Embryonic facial prominence (tissue), 1 donor: ENCODE measurements at regions not wholly inside any gene's neighbourhood (a gene's known extent, or its start where the extent isn't known, plus 50 kb on each side); places are given as distances from the start of the nearest gene placed in this dataset.

ENCODE experiments used
- DNase-seq: peaks from one replicate; pipeline ENCODE4 v3.0.0-alpha.2; 2016; ENCODE audit errors: extremely low spot score

DNA sequence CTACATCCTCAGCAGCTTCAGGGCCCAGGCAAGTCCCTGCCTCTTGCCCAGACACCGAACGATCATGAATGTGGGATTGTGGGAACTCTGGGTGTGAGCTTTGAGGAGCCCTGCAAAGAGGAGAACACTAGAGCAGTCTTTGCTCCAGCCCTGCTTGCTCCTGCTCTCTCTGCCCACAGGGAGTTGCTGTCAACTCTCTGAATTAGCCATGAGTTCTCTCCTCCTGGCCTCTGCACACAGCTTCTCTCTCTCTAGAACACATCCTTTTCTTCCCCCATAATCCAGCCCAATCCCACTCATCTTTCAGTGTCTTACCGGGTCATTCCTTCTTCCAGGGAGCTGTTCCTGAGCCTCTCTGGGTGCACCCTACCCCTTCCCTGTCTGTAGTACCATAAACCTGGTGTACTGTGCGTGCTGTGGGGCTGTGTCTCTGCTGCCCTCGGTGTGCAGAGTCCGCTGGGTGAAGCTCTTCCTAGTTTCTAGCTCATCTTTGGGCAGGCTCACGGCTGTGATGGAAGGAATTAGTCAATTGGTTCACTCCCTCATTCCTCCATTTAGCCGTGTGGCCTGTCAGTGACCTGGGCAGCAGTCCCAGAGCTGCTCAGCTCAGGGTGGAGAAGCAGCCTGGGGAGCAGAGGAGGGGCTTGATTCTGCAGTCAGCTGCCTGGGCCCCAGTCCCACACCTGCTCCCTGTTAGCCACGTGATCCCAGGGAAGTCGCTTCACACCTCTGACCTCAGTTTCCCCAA, 132.9 kb upstream of the HDAC4 start:
- no peak for DNase-seq

DNA sequence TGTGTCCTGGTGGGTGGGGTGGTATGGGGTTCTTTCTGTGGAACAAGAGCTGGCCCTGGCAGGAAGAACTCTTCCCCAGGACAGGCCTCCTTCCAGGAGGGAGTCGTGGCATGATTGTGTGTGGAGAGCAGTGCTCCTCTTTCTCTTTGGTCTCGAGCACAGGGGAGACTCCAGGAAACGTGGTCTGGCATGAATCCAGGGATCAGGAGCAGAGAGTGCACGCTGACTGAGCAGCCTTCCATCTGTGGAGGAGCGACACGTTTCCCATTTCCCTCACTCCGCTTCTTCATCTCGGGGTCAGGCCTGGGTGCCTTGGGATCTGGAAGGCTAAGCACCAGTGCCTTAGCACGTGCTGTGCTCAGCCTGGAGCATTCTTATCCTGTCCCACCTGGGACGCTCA, 132.0 kb upstream of the HDAC4 start:
- DNase-seq: no peak

DNA sequence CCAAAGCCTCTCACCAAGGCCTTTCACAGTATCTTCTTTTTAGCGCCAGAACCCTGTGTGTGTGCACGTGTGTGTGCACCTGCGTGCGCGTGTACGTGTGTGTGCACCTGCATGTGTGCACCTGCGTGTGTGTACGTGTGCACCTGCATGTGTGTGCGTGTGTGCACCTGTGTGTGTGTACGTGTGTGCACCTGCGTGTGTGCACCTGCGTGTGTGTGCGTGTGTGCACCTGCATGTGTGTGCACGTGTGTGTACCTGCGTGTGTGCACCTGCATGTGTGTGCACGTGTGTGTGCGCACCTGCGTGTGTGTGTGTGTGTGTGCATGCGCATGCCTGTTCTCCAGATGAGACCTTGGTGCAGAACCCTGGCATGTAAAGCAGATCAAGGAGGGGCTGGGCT, 131.4 kb upstream of the HDAC4 start:
- no peak for DNase-seq

DNA sequence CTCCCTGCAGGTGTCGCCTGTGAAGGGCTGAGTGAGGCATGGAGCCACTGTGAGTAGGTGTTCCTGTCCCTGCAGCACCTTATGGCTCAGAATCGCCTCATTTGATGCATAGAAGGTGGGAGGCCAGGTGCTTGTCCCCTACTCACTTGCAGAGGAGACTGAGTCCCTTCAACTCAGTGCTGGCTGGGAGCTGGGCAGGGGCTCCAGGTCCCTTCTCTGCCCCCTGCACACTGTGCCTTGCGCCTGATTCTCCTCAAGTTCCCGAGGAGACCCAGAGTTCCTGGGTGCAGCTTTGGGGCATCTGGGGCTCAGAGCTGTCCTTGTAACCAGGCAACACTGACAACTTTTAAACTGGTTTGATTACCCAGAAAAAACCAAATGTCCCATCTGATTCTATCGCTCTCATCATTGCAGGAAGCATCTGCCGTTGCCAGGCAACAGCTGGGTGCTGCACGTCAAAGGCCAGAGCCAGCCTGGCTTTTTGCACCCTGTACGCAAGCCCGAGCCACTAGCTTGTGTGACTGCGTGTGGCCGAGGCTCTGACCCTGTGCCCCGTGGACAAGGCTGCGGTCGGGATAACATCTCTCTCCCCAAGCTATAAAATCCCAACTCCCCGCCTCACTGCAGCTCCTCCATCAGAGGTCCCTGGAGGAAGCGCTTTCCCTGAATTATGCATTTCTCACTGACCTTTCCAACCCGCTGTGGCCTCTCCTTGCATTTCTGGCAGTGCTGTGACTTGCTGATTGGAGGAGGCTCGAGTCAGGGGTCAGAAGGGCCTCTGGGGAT, 130.8 kb upstream of the HDAC4 start:
- DNase-seq: no peak

DNA sequence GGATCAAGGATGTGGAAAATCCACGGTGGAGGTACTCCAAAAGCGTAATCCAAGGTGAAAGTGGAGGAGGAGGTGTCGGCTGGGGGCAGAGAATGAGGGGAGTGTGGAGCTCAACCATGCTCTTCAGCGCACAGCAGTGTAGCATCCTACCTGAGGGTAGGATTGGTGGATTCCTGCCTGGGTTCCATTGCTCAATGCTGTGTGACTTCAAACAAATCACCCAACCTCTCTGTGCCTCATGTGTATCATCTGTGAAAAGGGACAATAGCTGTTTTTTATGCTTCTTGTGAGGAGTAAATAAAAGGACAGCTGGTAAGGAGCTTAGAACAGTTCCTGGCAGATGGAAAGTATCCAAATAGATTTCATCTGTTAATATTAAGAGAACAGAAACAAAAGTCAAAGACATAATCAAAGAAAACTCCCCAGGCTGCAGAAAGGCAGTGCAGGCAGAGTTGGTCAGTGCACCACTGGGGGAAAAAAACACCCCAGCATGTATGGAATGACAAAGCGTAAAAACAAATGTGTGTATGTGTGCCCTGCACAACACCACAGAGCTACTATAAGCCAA, 130.0 kb upstream of the HDAC4 start:
- no peak for DNase-seq

DNA sequence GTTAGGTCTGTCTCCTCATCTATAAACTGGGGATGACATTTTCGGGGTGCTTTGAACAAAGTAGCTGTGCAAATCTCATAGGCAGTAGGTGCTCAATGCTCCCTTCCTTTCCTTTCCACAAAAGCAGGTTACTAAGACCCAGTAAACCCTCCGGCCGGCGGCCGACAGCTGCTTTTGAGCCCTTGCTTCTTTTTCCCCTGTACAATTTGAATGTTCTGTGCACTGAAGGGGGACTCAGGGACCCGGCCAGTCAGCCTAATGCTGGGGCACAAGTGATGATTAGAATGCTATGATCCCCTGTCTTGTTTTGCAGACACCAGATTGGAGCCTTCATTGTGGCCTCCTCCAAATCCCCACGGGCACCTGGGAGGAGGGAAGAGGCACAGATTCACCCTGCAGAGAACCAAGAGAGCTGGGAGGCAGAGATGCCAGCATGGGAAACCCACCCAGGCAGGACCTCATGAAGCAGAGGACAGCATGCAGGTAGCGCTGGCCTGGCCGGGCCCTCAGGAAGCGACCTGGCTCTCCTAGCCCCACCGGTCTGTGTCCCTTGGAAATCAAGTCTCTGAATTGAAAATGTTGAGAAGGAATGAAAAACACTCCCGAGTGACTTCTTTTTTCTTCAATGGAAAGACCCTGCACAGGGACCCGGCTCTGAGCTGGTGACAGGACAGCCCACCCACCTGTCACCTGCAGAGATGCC, 128.6 kb upstream of the HDAC4 start:
- no peak for DNase-seq

DNA sequence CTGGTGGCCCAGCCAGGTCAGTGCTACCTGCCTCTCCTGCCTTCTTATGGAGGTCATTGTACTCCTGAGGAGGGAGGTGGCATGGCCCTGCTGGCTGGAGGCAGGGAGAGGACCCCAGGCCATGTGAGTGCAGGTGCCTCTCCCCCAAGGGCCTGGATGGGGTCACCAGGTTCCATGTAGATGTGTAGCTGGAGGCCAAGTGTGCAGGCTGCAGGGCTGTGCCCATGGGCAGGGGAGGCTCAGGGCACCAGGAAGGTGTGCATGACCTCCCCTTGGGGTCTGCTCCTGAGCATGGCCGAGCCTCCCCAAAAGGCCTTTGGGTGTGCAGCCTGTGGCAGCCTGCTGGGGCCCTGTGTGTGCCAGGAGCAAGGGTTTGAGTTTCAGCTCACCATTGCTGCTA, 128.1 kb upstream of the HDAC4 start:
- no peak for DNase-seq

DNA sequence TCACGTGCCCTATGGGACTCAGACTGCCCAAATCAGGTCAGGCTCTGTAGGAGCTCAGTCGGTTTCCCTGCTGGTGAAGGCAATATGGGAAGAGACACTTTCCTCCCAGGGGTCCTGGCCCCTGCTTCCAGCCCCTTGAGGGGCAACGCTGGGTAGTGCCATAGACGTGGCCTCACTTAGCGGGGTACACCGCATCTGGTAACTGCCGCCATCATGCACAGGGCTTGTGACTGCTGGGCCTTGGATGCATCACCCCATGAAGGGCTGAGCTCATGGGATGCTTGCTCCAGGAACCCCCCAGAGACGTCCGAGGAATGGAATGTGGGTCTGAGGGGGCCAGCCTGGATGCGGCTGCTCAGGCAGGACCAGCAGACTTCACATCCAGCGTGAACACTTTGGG, 127.3 kb upstream of the HDAC4 start:
- DNase-seq: no peak

DNA sequence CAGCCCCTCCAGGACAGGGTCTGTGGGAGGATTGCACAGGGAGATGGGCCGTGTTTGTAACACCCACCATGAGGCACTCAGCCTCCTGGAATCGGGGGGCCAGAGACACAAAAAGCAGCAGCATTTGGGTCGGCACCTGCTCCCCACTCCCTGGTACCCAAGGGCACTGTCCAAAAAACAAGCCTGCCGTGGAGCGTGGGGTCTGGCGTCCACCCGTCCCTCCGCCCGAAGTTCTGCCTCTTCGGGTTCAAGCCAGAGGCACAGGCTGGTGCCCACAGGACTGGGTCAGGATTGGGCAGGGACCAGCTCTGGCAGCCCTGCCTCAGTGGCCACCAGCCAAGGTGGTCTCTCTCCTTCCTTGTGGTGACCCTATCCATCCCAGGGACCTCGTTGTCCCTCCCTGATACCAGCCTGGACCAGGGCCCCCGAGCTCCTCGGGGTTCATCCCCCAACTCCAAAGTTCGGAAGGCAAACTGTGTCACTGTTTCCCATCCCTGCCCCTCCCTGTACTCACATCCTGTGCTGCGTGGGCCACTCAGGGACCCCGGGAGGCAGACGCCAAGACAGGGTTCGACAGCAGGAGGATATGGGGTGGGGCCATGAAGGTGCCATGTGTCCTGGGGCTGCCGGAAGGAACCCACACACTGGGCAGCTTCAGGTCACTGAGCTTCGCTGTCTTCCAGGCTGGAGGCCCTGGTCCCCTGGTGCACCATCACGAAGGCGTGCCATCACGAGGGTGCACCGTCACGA, 126.0 kb upstream of the HDAC4 start:
- no peak for DNase-seq

DNA sequence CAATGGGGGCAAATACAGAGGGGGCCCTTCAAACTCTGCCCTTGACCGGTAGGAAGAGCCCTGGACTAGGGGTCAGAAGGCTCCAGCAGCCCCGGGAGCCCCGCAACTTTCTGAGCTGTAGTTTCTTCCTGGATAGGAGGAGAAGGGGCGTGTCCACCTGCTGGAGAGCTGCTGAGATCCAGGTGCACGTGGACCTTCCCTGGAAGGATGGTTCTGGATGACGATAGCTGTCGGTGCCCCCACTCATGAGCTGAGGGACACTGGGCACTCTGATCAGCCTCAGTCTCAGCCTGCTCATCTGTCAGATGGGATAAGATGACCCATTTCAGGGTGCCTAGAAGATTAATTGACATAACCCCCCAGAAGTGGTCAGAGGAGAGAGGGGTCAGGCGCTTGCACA, 125.2 kb upstream of the HDAC4 start:
- DNase-seq: no peak

DNA sequence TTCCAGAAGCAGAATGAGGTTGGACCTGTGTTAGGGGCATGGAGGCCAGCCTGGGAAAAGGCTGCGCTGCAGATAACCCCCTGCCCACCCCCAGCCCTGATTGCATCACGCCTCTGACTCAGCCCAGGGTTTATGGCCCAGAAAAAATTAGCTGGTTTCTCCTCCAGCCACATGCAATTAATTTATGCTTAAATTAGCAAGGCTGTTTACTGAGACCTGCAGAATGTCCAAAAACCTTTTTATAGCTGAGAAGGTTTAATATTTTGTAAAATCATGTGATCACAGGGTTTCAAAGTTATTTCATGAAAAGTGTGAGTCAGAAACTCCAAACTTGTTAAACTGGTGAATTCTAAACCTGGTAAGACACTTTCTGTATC, 123.1 kb upstream of the HDAC4 start:
- no peak for DNase-seq

DNA sequence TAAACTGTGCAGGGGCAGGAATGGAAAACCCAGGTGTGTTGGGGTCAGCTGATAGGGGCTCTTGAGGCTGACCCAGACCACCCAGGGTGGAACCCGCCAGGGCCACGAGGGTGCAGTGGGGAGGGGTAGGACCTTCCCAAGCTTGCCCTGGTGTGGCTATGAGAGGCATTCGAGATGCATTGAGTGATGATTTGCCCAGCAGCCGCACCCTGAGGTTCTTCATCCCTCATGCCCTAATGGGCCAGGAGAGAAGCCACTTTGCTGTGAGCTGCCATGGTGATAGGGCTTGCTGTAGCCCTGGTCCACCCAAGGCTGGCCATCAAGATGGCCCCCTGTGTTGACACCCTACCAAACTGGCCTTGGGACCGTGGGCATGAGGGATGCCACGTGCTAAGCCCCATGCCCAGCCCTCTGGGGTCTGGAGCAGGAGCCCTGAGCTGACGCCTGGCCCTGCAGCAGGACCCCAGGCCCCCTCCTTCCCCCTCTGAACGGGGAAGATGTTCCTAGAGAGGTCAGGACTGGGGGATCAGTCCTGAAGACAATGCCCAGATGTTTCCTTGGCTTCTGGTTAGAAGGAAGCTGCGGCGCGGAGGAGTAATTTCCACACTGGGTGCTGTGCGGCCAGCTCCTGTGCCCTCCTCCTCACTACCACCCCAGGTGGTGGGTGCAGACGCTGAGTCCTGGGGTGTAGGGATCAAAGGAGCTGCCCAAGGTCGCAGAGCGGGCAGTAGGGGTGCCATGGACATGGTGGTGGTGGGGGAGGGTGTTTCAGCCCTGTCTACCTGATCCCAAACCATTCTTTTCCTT, 122.5 kb upstream of the HDAC4 start:
- no peak for DNase-seq

DNA sequence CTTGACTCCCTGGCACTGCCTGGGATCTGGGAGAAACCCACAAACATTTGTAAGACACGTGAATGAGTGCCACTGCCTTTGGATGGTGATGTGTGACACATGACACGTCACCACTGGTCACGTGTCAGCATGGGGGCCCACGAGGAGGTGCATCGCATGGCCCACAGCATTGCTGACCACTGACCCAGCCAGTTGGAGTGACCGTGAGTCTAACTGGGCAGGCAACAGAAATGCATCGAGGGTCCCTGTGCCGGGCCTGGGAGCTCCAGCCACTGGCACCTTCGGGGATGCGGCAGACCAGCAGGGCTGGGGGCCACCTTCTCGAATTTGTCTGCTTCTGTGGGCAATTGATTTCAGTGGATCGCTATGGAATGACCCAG, 121.9 kb upstream of the HDAC4 start:
- no peak for DNase-seq

DNA sequence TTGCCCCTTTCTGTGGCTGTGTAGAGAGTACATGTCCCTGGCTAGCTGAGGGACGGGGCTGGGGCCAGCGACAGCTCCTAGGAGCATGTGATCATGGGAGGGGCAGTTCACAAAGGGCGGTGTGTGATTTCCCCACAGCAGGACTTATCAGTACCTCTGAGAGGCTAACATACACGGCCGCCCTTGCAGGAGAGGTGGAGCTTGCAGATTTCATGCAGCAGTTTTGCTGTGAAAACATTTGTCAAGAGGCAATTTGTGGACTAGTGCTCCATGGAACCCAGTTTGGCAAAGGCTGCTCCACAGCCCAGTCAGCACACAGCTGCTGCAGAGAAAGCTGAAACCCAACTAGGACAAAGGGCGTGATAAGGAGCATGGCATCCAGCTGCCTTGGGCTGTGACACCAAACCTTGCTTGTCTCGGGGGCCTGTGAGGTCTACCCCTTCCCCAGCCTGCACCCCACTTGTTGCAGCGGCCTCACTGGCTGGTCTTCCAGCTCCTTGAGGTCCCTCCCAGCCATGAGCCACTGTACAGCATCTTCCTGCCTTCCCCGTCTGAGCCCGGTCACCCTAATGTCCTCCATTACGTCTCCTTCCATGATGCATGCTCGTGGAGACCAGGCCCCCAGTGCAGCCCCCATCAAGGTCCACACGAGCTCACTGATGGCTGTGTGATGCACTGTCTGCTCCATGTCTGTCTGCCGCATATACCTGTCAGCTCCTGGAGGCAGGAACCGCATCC, 121.4 kb upstream of the HDAC4 start:
- DNase-seq: no peak

DNA sequence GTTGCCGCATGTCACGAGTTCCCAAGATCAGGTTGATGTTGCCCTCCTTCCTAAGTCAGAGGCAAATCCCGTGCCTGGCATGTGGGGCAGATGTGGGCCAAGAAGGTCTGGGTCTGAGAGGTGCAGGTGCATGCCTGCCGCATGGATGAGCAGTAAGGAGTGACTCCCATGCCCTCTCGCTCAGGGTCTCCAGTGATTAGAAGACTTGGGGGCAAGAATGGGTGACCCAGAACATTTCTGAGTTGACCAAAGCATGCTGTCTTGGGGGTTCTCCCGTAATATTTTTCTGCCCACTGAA, 120.6 kb upstream of the HDAC4 start:
- DNase-seq: no peak

DNA sequence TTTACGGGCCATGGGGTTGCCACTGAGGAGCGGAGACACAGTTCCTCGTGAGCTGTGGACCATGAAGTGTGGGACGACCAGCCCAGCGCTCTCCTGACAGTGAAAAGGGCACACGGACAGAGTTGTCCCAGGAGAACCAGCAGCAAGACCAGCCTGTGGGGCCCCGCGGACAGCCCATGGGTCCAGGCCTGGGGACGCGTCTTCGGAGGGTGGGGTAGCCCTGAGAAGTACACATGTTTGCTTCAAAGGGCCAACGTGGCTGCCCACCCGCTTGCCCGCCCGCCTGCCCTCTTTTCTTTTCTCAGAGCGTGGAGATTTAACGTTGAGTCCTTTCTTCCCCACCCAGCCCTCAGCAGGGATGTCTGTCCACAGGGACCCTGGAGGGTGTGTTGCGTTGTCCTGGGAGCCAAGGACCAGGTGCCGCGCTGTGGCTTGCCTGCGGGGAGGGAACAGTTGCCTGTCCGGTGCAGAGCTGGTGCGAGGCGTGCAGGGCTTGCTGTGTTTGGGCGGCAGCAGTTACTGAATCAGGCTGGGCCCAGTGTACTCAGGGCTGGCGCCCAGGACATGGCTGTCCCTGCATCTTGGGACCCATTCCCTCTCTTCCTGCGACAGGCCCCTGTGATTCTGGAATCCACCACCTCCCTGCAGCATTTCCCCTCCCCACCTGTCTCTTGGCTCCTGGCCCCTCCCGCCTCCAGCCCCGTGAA, 120.1 kb upstream of the HDAC4 start:
- DNase-seq: no peak

DNA sequence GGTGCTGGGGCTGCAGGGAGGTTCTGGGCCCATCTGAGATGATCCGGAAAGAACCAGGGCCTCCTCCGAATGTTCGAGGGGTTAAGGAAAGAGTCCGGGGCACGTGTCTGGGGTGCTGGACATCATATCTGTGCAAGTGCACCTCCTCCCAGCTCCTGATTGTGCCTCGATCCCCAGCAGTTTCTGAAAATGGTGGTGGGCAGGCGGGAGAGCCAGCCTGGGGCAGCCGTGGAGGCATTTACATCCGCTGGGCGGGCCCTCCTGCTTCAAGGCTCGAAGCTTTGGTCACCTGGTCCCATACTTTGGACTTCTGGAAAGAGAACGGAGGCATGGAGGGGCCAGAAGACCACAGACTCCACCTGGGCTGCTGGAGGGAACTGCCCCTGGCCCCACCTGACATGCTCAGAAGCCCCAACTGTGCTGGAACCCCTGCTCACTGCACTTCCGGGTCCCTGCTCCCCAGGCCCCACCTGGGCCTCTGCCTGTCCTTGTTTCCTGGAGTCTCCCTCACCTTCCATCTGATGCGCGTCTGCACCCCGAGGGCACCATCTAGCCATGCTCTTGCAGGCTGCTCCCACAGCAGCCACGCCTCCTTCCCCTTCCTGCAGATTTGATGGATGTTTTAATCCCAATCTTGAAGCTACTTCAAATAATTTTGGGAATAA, 119.2 kb upstream of the HDAC4 start:
- no peak for DNase-seq

DNA sequence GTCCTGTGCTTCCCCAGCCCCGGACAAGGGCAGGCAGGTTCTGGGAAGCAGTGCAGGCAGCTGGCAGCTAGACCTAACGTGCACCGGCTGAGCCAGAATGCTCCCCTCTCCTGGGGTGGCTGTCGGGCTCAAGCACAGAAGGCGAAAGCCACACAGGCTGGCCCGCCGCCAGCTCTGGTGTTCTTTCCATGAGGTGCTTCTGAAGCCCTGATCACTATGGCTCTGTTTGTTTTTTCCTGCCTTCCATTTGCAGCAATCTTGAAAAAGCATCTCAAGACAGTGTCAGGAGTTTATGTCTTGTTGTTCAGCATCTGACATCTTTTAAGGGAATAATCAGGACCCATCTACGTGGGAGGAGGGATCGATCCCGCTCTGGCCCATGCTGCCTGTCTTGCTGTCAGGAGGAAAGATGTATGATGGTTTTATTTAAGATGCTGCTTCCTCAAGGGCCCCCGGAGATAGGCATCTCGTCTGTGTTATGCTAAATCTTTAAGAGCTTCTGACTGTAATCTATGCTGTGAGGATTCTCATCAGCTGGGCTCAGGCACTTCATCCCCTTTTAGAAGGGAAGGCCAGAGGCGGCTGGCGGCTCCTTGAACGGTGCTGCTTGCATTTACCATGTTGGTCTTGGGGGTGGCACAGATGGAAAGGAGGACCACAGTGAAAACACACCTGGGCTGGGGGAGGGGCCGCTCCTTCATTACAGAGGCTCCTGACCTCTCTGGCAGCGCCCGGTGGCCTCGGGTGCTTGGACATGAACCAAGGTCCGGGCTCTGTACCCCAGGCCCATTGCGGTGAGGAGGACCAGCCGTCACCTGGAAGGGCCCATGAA, 118.5 kb upstream of the HDAC4 start:
- no peak for DNase-seq
